GM21447 (cell line): ENCODE measurements at regions not wholly inside any gene's neighbourhood (a gene's known extent, or its start where the extent isn't known, plus 50 kb on each side); places are given as distances from the start of the nearest gene placed in this dataset.
"Not testable (repeated sequence)": the region's sequence is repeated elsewhere in the genome, so short reads cannot be mapped to it uniquely, and the experiment has no call there.

Source experiments
- ATAC-seq: cut with Tn5 transposase; IDR thresholded peaks from one replicate; pipeline ENCODE4 v1.9.1; 2021; ENCODE audit not compliant: unreplicated experiment

- no peak for ATAC-seq
Measured at GRCh38 chr14:37711831-37712475, 116.5 kb downstream of the TTC6 start.

- not testable (repeated sequence) for ATAC-seq
Measured at GRCh38 chr14:37712476-37712860, 117.0 kb downstream of the TTC6 start.

- no peak for ATAC-seq
Measured at GRCh38 chr14:37712976-37713431, 117.6 kb downstream of the TTC6 start.

DNA sequence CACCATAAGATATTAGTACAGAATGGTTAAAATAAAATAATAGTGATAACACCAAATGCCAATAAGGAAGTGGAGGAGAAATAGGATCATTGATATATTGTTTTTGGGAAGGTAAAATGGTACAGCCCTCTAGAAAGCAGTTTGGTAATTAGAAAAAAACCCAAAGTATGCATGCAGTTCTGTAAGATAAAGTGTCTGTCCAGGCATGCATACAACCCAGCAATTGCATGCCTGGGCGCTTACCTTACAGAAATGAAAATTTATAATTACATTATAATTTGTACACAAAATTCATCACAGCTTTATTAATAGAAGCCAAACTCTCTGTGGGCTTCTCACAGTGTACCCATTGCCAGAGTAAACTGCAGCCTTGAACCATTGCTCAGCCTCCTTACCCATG is 124.7 kb downstream of the TTC6 start:
- ATAC-seq: no peak

- no peak for ATAC-seq
Measured at GRCh38 chr14:37721976-37722659, 126.7 kb downstream of the TTC6 start.

- no peak for ATAC-seq
Measured at GRCh38 chr14:37723515-37723914, 128.1 kb downstream of the TTC6 start.

DNA sequence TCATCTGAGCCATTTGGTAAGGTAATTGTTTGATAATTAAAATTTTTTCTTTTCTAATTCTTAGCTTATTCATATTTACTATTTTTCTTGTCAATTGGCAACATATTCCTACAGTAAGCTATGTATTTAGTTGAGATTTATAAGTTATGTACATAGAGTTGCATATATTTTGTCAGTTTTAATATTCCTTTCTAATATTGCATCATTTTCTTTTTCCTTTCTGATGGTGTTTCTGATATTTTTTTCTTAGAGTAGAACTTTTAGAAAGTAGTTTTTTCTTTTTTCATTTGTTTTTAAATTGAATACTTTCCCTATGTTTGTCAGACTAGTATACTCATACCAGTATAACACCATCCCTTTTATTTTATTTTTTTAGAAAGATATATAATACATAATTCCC is 131.3 kb downstream of the TTC6 start:
- ATAC-seq: no peak

GRCh38 chr14:37729218-37729617 is 133.8 kb downstream of the TTC6 start:
- no peak for ATAC-seq

- ATAC-seq: no peak
Measured at GRCh38 chr14:37731094-37731493, 135.7 kb downstream of the TTC6 start.

- ATAC-seq: no peak
Measured at GRCh38 chr14:37745657-37746056, 150.2 kb downstream of the TTC6 start.

DNA sequence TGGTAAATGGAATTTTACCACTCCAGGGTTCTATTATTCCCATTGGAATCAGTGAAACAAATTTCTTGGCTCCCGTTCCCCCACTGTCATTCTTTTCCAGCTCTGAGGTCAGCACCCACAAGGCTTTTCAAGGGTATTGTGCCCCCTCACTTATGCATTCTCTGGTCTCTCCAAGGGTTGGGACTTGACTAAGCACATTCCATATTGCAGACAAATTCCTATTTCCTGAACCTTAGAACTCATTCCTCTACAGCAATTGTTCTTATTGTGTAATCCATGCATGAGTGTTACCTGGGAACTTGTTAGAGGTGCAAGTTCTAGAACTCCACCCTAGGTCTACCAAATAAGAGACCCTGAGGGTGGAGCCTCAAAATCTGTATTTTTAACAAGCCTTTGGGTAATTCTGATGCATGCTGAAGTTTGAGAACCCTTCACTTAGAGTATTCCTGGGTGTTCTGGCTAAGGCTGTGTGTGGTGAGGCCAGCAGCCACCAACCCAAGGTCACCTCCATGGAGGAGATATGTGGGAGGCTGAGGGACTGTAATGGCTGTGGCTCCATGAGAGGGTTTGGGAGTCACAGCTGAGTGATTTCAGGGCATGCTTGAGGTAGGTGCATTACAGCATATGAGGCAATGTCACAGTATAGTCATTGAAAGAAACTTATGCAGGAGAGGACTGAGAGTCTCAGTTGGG is 150.9 kb downstream of the TTC6 start:
- ATAC-seq: no peak

GRCh38 chr14:37753459-37753858 is 158.0 kb downstream of the TTC6 start:
- no peak for ATAC-seq

GRCh38 chr14:37760275-37760674 is 164.8 kb downstream of the TTC6 start:
- ATAC-seq: not testable (repeated sequence)

GRCh38 chr14:37763266-37763665 is 167.8 kb downstream of the TTC6 start:
- ATAC-seq: no peak

GRCh38 chr14:37772283-37772682 is 176.9 kb downstream of the TTC6 start:
- not testable (repeated sequence) for ATAC-seq

- no peak for ATAC-seq
Measured at GRCh38 chr14:37776791-37777499, 181.5 kb downstream of the TTC6 start.

DNA sequence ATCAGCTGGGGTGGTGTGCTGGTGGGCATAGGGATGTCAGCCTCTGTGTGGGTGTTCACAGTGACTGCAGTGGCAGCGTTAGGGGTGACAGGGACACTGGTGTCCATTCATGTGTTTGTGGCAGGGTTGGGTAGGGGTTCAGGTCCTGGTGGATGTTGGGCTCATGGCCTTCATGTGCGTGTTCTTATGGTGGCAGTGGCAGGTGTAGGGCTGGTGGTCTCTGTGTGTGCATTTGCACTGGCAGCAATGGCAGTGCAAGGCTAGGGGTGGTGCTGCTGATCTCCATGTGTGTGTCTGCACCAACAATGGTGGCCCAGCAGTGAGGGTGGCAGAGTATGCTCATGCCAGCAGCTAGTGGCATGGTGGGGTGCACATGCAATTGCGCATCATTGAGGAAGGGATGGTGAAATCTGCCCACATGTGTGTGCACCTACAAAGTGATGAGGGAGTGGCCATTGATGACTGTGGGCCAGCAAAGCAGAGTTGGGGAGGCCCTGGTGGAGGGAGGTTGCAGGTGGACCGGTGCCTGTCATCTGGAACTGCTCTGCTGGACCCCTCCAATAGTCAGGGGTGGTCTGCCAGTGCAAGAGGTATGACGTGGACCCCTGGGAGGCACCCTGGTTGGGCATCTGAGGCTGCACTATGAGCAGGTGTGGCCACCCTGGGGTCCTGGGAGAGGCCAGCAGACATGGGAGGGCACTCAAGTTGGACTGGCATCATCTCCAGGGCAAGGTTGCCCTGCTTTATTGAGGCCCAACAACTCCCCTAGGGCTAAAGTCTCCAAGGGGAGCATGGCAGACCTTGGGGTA is 182.9 kb downstream of the TTC6 start:
- ATAC-seq: no peak

GRCh38 chr14:37779480-37779879 is 184.1 kb downstream of the TTC6 start:
- no peak for ATAC-seq

- ATAC-seq: not testable (repeated sequence)
Measured at GRCh38 chr14:37780731-37781130, 185.3 kb downstream of the TTC6 start.

GRCh38 chr14:37784203-37784826 is 188.9 kb downstream of the TTC6 start:
- not testable (repeated sequence) for ATAC-seq
